ENCODE measurements at regions not wholly inside any gene's neighbourhood (a gene's known extent, or its start where the extent isn't known, plus 50 kb on each side); places are given as distances from the start of the nearest gene placed in this dataset.

- Histone ChIP-seq H3K27ac (ENCODE audit: low read depth in 2 of 2, low read length in 2 of 2) (no peak overlapping the region), H3K9ac (ENCODE audit: low read length in 3 of 3) (no peak overlapping the region), H3K4me1 (ENCODE audit: control insufficient read depth in 2 of 3, insufficient read depth in 2 of 3, low read depth in 1 of 3, low read length in 3 of 3) (no peaks in the 10 kb centered on the region), H3K4me3 (ENCODE audit: low read length in 3 of 3) (no peak overlapping the region), H3K27me3 (ENCODE audit: control insufficient read depth, insufficient read depth, low read length) (no peaks in the 10 kb centered on the region), H3K9me3 (ENCODE audit: control insufficient read depth in 2 of 3, insufficient read depth in 1 of 3, low read length in 3 of 3) (no peaks in the 10 kb centered on the region), H3K36me3 (ENCODE audit: control insufficient read depth in 2 of 3, insufficient read depth in 3 of 3, low read length in 3 of 3) (no peaks in the 10 kb centered on the region)
- TF ChIP-seq, protein P1, sequence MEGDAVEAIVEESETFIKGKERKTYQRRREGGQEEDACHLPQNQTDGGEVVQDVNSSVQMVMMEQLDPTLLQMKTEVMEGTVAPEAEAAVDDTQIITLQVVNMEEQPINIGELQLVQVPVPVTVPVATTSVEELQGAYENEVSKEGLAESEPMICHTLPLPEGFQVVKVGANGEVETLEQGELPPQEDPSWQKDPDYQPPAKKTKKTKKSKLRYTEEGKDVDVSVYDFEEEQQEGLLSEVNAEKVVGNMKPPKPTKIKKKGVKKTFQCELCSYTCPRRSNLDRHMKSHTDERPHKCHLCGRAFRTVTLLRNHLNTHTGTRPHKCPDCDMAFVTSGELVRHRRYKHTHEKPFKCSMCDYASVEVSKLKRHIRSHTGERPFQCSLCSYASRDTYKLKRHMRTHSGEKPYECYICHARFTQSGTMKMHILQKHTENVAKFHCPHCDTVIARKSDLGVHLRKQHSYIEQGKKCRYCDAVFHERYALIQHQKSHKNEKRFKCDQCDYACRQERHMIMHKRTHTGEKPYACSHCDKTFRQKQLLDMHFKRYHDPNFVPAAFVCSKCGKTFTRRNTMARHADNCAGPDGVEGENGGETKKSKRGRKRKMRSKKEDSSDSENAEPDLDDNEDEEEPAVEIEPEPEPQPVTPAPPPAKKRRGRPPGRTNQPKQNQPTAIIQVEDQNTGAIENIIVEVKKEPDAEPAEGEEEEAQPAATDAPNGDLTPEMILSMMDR (IDR thresholded peaks at IDR 0.05; ENCODE audit: borderline replicate concordance, extremely low read depth, insufficient read depth), result no peak
- DNase-seq, result no peak
- FAIRE-seq, result no peak
- intact Hi-C loops (cut with DNase I), result no loop called here
Observed at GRCh38 chr4:177093964-177094363, 215.7 kb upstream of the NEIL3 start.

GRCh38 chr4:177097291-177097690 is 212.4 kb upstream of the NEIL3 start:
- no peak overlapping the region for H3K9ac ChIP-seq (ENCODE audit: low read length in 3 of 3)
- H3K27ac ChIP-seq (ENCODE audit: low read depth in 2 of 2, low read length in 2 of 2), result no peak overlapping the region
- intact Hi-C loops (cut with DNase I), result no loop called here
- TF ChIP-seq, protein P1 (IDR thresholded peaks at IDR 0.05; ENCODE audit: borderline replicate concordance, extremely low read depth, insufficient read depth), result no peak
- no peak overlapping the region for H3K4me3 ChIP-seq (ENCODE audit: low read length in 3 of 3)
- no peaks in the 10 kb centered on the region for H3K4me1 ChIP-seq (ENCODE audit: control insufficient read depth in 2 of 3, insufficient read depth in 2 of 3, low read depth in 1 of 3, low read length in 3 of 3)
- H3K36me3 ChIP-seq (ENCODE audit: control insufficient read depth in 2 of 3, insufficient read depth in 3 of 3, low read length in 3 of 3), result no peaks in the 10 kb centered on the region
- peaks cover 0 to 2% (median 0%) of the 10 kb centered on the region in 3 donors for H3K9me3 ChIP-seq (ENCODE audit: control insufficient read depth in 2 of 3, insufficient read depth in 1 of 3, low read length in 3 of 3)
- FAIRE-seq (no peak), DNase-seq (no peak)
- H3K27me3 ChIP-seq (ENCODE audit: control insufficient read depth, insufficient read depth, low read length), result no peaks in the 10 kb centered on the region

DNA sequence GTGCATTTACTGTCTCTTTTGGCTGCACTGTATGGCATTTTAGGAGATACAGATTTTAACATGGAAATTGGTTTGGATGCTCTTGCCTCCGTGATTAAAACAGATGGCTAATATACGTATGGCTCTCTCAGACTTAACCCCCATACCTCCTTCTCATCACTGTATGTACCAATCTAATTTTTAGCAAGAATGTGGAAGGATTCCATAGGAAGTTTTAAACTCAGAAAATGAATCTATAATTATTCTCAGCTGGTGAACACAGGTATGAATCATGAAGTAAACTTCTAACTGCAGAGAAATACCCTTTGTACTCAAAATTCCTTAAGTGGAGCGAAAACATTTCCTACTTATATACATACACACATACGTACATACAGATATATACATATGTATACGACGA is 210.5 kb upstream of the NEIL3 start:
- FAIRE-seq, result no peak
- no peak overlapping the region for H3K4me3 ChIP-seq (ENCODE audit: low read length in 3 of 3)
- intact Hi-C loops (cut with DNase I), result no loop called here
- H3K4me1 ChIP-seq (ENCODE audit: control insufficient read depth in 2 of 3, insufficient read depth in 2 of 3, low read depth in 1 of 3, low read length in 3 of 3), result no peaks in the 10 kb centered on the region
- TF ChIP-seq, protein P1 (IDR thresholded peaks at IDR 0.05; ENCODE audit: borderline replicate concordance, extremely low read depth, insufficient read depth), result no peak
- H3K27ac ChIP-seq (ENCODE audit: low read depth in 2 of 2, low read length in 2 of 2), result no peak overlapping the region
- H3K27me3 ChIP-seq (ENCODE audit: control insufficient read depth, insufficient read depth, low read length), result no peaks in the 10 kb centered on the region
- H3K9ac ChIP-seq (ENCODE audit: low read length in 3 of 3), result no peak overlapping the region
- no peak for DNase-seq
- H3K36me3 ChIP-seq (ENCODE audit: control insufficient read depth in 2 of 3, insufficient read depth in 3 of 3, low read length in 3 of 3), result no peaks in the 10 kb centered on the region
- peaks cover 0 to 2% (median 0%) of the 10 kb centered on the region in 3 donors for H3K9me3 ChIP-seq (ENCODE audit: control insufficient read depth in 2 of 3, insufficient read depth in 1 of 3, low read length in 3 of 3)

GRCh38 chr4:177100307-177100706 is 209.4 kb upstream of the NEIL3 start:
- H3K27ac ChIP-seq (ENCODE audit: low read depth in 2 of 2, low read length in 2 of 2), result no peak overlapping the region
- H3K4me3 ChIP-seq (ENCODE audit: low read length in 3 of 3), result no peak overlapping the region
- no peaks in the 10 kb centered on the region for H3K36me3 ChIP-seq (ENCODE audit: control insufficient read depth in 2 of 3, insufficient read depth in 3 of 3, low read length in 3 of 3)
- no peaks in the 10 kb centered on the region for H3K27me3 ChIP-seq (ENCODE audit: control insufficient read depth, insufficient read depth, low read length)
- no peaks in the 10 kb centered on the region for H3K4me1 ChIP-seq (ENCODE audit: control insufficient read depth in 2 of 3, insufficient read depth in 2 of 3, low read depth in 1 of 3, low read length in 3 of 3)
- DNase-seq, result no peak
- FAIRE-seq, result no peak
- H3K9ac ChIP-seq (ENCODE audit: low read length in 3 of 3), result no peak overlapping the region
- H3K9me3 ChIP-seq (ENCODE audit: control insufficient read depth in 2 of 3, insufficient read depth in 1 of 3, low read length in 3 of 3), result peaks cover 0 to 2% (median 0%) of the 10 kb centered on the region in 3 donors
- intact Hi-C loops (cut with DNase I), result no loop called here
- TF ChIP-seq, protein P1 (IDR thresholded peaks at IDR 0.05; ENCODE audit: borderline replicate concordance, extremely low read depth, insufficient read depth), result no peak
